Keratinocyte (primary cell): ENCODE measurements at regions not wholly inside any gene's neighbourhood (a gene's known extent, or its start where the extent isn't known, plus 50 kb on each side); places are given as distances from the start of the nearest gene placed in this dataset.

Experiments
- EZH2 ChIP-seq: IDR thresholded peaks from one replicate; pipeline ENCODE4 v1.6.1; 2012; ENCODE audit warnings: inconsistent platforms, mild to moderate bottlenecking, low read length, moderate library complexity
- TF ChIP-seq, protein P1 (sequence below), 3 experiments: IDR thresholded peaks in 1 of 3; conservative IDR thresholded peaks in 1 of 3; optimal IDR thresholded peaks in 1 of 3; 2 replicates in 2 of 3; 3 replicates in 1 of 3; pipeline versions ENCODE3 to v1.5.1; 2011; ENCODE audit warnings: low read length in 3 of 3, mild to moderate bottlenecking in 3 of 3, moderate library complexity in 2 of 3, control low read depth in 1 of 3, inconsistent platforms in 1 of 3; ENCODE audit not compliant: insufficient read depth in 2 of 3; ENCODE audit errors: extremely low read depth in 1 of 3

GRCh38 chr3:88584451-88584850 lies 434.7 kb downstream of the C3orf38 start:
- TF ChIP-seq, protein P1, sequence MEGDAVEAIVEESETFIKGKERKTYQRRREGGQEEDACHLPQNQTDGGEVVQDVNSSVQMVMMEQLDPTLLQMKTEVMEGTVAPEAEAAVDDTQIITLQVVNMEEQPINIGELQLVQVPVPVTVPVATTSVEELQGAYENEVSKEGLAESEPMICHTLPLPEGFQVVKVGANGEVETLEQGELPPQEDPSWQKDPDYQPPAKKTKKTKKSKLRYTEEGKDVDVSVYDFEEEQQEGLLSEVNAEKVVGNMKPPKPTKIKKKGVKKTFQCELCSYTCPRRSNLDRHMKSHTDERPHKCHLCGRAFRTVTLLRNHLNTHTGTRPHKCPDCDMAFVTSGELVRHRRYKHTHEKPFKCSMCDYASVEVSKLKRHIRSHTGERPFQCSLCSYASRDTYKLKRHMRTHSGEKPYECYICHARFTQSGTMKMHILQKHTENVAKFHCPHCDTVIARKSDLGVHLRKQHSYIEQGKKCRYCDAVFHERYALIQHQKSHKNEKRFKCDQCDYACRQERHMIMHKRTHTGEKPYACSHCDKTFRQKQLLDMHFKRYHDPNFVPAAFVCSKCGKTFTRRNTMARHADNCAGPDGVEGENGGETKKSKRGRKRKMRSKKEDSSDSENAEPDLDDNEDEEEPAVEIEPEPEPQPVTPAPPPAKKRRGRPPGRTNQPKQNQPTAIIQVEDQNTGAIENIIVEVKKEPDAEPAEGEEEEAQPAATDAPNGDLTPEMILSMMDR (optimal IDR thresholded peaks at IDR 0.05 in 1 of 3, IDR thresholded peaks at IDR 0.05 in 1 of 3, conservative IDR thresholded peaks at IDR 0.05 in 1 of 3; ENCODE audit: extremely low read depth in 1 of 3, insufficient read depth in 2 of 3, low read length in 3 of 3): no peak
- no peak for TF ChIP-seq EZH2
